ENCODE measurements at regions not wholly inside any gene's neighbourhood (a gene's known extent, or its start where the extent isn't known, plus 50 kb on each side); places are given as distances from the start of the nearest gene placed in this dataset.

GRCh38 chr4:119810001-119810400 is 181.4 kb upstream of the PDE5A start:
- no peak overlapping the region for H3K27ac ChIP-seq (ENCODE audit: insufficient read depth, low read depth, low read length)
- H3K79me2 ChIP-seq (ENCODE audit: control insufficient read depth, insufficient read depth, low read length), result no peaks in the 10 kb centered on the region
- no peaks in the 10 kb centered on the region for H3K4me1 ChIP-seq (ENCODE audit: control insufficient read depth, extremely low read depth, insufficient read depth, low read length)
- TF ChIP-seq POLR2AphosphoS5 (IDR thresholded peaks at IDR 0.05; ENCODE audit: insufficient read depth, low read depth, low read length) (no peak), EZH2 (IDR thresholded peaks at IDR 0.05; ENCODE audit: borderline replicate concordance, low read depth, low read length, severe bottlenecking) (no peak), GATA2 (IDR thresholded peaks at IDR 0.05; ENCODE audit: insufficient read depth, insufficient read length, low read depth, low read length) (no peak), MAX (IDR thresholded peaks at IDR 0.05; ENCODE audit: insufficient read depth, insufficient read length) (no peak), FOS (IDR thresholded peaks at IDR 0.05; ENCODE audit: borderline replicate concordance, insufficient read depth, low read length) (no peak), JUN (IDR thresholded peaks at IDR 0.05; ENCODE audit: borderline replicate concordance, insufficient read depth, insufficient read length, low read depth) (no peak), POLR2A (IDR thresholded peaks at IDR 0.05; ENCODE audit: low read depth, low read length) (no peak), MYC (IDR thresholded peaks at IDR 0.05; ENCODE audit: low read depth, low read length) (no peak)
- TF ChIP-seq, protein P1, sequence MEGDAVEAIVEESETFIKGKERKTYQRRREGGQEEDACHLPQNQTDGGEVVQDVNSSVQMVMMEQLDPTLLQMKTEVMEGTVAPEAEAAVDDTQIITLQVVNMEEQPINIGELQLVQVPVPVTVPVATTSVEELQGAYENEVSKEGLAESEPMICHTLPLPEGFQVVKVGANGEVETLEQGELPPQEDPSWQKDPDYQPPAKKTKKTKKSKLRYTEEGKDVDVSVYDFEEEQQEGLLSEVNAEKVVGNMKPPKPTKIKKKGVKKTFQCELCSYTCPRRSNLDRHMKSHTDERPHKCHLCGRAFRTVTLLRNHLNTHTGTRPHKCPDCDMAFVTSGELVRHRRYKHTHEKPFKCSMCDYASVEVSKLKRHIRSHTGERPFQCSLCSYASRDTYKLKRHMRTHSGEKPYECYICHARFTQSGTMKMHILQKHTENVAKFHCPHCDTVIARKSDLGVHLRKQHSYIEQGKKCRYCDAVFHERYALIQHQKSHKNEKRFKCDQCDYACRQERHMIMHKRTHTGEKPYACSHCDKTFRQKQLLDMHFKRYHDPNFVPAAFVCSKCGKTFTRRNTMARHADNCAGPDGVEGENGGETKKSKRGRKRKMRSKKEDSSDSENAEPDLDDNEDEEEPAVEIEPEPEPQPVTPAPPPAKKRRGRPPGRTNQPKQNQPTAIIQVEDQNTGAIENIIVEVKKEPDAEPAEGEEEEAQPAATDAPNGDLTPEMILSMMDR (IDR thresholded peaks at IDR 0.05; ENCODE audit: extremely low read depth in 1 of 2, insufficient read depth in 1 of 2, low read depth in 1 of 2, low read length in 2 of 2), result no peak
- H3K9me3 ChIP-seq (replicated peaks; ENCODE audit: control insufficient read depth, insufficient read depth, low read length), result no peaks in the 10 kb centered on the region
- H3K36me3 ChIP-seq (ENCODE audit: control insufficient read depth in 2 of 2, extremely low read depth in 1 of 2, insufficient read depth in 2 of 2, low read length in 2 of 2), result no peaks in the 10 kb centered on the region
- dilution Hi-C loops (cut with MboI; ENCODE audit: extremely low pct_ligation_motif_present, low sequenced_read_pairs) (no loop called here), intact Hi-C loops (cut with micrococcal nuclease) (no loop called here)
- no TSS peak for BruUV-seq (replicated peaks)
- DNase-seq (ENCODE audit: low read depth, low spot score), result no peak
- H3K27me3 ChIP-seq (ENCODE audit: control insufficient read depth in 2 of 2, insufficient read depth in 2 of 2, low read length in 2 of 2), result no peaks in the 10 kb centered on the region
- H3K4me2 ChIP-seq (ENCODE audit: insufficient read depth, low read length), result no peak overlapping the region
- no peak overlapping the region for H3K9ac ChIP-seq (replicated peaks; ENCODE audit: extremely low read depth, insufficient read depth, low read length)
- POLR2A ChIA-PET, result no interaction called here
- no peak for FAIRE-seq
- no peaks in the 10 kb centered on the region for H3K9me1 ChIP-seq (replicated peaks; ENCODE audit: control insufficient read depth, extremely low read depth, insufficient read depth, low read length)
- no peaks in the 10 kb centered on the region for H4K20me1 ChIP-seq (replicated peaks; ENCODE audit: control insufficient read depth, extremely low read depth, insufficient read depth, low read length)
- CTCF ChIA-PET, result no interaction called here
- H3K4me3 ChIP-seq (replicated peaks in 1 of 3; ENCODE audit: insufficient read depth in 1 of 3, low read depth in 1 of 3, low read length in 3 of 3), result no peak overlapping the region
- H2AFZ ChIP-seq (ENCODE audit: low read depth, low read length), result no peak overlapping the region
